ENCODE measurements at regions not wholly inside any gene's neighbourhood (a gene's known extent, or its start where the extent isn't known, plus 50 kb on each side); places are given as distances from the start of the nearest gene placed in this dataset.

DNA sequence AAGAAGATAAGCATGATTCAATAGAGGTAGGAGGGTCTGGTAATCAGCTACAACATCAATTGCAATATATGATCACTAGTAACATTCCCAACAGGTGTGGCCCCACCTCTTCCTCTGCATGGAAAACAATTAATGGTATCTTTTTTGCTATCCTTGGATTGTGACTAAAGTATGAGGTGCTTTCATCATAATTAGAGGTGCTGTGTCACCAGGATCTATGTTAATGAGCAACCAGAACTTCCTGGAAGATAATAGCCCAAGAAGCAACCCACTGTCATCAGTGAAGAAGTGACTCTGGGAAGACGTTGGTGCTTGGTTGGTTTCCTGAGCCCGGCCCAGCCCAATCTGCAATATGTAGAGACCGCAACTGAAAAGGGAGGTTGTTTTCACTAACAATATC, 167.2 kb downstream of the SETD4 start:
- no peak for DNase-seq

DNA sequence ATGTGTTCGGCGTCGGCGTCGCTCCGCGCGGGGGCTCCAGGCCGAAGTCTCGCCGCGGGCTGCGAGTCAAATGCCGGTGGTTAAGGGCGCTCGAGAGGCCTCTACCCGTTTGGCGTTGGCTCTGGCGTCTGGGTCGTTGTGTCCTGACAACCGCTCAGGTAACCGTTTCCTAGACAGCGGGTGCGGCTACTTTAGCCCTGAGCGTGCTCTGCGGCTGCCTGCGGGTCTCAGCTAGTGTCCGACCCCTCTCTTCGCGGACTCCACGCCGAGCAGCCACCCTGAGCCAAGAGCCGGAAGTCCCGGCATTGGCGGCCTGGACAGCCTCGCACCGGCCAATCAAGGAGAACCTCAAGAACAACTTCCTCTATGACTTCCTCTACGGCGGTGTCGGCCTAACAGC, 173.4 kb downstream of the SETD4 start:
- DNase-seq = no peak

DNA sequence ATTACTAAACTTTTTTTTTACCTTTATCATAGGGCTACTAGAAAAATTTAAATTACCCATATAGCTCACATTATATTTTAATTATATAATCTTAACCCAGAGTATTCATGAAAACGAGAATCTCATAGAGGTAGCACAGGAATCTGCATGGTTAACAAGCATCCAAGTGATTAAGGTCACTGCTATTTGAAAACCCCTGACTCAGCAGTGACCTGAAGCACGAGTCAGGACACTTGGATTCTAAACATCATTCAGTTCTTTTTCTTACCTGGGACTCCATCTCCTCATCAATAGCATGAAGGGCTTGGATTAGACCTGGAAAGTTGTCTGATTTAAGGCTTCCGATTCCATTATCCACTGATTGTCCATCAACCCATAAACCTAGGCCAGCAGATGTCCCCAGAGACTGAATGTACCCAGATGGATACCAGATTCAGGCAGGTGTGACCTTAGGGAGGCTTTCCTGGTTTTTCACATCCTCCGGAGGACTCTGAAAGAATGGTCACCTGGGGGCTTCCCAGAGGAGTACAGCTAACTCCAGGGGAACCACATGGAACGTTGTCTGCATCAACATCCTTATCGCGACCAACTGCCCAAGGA, 174.3 kb downstream of the SETD4 start:
- DNase-seq = no peak

DNA sequence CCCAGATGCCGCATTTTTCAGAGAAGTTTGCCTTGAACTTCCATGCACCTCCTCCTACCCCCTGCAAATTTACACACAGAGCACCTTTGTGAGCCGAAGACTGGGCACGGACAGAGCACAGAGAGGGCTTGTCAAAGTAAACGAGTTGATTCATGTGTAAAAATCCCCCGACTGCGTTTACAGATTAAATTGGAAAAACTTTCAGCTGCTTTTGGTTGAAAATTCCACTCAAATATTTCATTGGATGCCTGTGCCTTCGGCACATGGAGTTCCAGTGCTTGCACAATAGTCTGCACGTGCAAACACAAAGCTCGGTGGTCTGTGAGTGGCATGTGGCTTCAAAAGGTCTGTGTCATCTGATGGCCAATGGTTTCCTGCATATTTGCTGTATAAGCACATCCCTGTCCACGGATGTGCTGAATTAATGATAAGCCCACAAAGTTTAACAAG, 177.5 kb downstream of the SETD4 start:
- DNase-seq = no peak

DNA sequence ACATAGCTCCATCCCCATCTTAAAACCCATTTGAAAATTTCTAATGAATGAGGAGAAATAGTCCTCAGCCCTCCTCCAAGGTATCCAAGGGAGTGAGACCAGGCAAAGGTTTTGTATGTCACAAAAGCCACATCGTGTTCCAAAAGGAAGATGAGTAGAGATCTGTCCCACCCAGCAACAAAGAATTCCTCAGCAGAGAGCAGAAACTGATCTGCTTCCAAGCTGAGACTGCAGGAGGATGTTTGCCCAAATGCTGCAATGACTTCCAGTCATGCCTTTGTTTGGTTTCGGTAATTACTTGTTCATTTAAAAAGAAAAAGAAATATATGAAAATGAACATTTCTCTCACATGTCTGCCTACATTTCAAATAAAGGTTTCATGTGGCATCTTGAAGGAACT, 186.9 kb downstream of the SETD4 start:
- no peak for DNase-seq

DNA sequence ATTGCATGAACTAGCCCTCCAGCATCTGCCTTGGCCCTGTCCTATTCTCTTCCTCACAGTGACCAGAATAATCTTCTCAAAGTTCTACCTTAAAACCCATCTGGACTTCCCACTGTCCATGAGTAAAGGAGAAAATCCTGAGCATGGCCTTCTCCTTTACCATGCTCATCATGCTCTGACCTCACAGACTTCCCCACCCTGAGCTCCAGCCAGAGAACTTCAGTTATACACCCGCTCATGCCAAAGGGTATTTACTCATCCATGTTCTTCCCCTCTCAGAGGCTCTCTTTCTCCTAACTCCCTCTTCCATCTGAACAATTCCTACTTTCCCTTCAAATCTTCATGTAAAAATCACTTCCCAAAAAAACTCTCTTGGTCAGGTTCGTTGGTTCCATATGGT, 188.4 kb downstream of the SETD4 start:
- no peak for DNase-seq

DNA sequence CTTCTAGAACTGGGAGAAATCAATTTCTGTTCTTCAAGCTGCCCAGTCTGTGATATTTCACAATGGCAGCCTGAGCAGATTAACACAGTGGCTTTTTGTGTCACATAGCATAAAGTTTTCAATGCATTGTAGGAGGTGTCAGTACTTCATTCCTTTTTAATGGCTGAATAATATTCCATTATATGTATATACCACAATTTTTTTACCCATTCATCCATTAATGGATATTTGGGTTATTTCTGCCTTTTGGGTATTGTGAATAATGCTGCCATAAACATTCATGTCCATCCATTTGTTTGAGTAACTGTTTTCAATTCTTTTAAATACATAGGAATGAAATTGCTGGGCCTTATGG, 191.5 kb downstream of the SETD4 start:
- DNase-seq = no peak

DNA sequence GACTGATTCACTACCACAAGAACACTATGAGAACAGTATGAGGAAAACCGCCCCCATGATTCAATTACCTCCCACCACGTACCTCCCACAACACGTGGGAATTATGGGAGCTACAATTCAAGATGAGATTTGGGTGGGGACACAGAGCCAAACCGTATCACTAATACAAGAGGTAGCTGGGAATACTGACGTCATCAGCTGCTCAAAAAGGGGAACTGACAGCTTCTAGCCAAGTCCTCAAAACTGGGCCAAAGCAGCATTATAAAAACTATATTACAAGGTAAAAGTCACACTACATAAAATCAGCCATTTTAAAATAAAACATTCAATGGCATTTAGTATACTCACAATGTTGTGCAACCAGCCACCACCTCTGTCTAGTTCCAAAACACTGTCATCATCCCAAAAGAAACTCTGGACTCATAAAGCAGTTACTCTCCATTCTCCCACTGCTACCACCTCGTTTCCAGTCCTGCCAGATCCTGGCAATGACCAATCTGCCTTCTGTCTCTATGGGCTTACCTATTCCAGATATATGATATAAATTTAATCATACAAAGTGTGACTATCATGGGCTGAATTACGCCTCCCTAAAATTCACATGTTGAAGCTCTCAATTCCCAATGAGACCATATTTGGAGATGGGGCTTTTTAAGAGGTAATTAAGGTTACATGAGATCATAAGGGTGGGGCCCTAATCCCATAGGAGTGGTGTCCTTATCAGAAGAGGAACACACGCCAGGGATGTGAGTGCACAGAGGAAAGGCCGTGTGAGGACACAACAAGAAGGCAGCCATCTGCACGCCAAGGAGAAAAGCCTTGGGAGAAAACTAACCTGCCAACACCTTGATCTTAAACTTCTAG, 192.1 kb downstream of the SETD4 start:
- no peak for DNase-seq

DNA sequence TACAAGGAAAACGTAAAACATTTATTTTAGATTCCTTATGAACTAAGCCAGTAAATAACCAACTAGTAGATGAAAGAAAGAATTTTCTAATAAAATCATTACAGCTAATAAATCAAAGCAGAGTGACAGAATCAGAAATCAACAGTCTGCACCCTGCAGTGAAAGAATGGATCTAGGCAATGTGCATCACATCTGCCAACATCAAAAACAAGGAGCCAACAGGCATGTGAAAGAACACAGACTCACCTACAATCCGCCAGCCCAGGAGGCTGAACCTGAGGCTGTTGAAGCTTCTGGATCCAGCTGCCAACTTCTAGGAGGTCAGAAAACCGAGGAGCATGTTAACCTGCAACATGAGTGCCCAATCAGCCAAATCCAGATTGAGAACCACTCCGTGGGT, 196.3 kb downstream of the SETD4 start:
- DNase-seq = no peak

DNA sequence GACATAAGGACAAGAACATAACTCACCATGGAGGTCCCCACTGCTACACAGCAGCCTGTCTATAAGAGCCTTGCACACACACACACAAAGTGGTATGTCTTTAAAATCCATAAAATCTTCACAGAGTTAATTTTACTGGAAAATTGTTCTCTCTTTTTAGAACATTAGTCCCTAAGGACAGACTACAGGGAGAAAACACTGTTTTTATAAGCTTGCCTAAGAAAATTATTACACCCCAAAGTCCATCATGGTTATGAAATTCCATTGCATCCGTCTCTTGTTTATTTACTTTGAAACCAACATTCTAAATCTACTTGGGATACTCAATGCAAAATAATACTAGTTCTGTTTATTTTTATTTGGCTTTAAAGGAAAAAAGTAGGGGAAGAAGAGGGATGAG, 197.4 kb downstream of the SETD4 start:
- no peak for DNase-seq

DNA sequence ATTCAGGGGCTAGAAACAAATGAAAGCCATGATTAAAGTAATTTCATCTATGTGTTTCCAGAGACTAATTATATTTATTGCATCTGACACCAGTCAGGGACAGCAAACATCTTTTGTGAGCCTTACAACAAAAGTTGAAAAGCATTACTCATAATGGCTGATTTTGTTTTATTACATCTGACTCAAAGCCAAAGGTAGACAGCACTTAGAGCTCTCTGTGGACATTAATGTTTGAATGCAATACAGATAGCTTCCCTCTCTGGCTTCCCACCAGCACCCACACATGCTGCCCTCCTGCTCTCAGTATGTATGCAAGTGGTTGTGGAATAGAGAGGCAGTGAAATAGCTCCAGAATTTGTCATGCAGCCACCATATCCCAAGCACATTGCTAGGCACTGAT, 198.7 kb downstream of the SETD4 start:
- DNase-seq = no peak

DNA sequence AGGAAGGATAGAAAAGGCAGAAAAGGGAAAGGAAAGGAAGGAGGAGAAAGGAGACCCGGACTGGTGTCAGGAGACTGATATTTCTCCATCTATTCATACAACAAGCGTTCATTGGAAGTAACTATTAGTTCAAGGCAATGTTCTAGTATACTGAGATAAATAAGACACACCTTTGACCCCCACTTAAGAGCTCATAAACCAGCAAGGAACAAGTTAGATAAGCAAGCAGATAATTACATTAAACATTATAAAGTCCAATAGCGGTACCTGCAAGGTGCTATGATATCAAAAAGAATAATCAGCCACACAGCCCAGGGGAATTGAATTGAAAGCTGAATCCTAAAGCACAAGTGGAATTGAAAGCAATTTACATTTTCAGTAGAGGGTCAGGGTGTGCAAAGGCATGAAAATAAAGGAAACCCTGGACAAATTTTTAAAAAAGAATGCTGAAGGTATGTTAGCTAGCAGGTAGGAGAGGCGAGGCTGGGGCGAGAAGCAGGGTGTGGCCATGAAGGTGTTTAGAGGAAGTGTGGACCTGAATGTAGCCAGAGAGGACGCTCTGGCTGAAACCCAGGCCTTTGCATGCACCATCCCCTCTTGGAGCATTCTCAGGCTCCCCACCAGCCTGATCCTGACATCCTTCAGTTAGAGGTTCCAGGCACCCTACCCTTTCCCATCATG, 200.0 kb downstream of the SETD4 start:
- no peak for DNase-seq

DNA sequence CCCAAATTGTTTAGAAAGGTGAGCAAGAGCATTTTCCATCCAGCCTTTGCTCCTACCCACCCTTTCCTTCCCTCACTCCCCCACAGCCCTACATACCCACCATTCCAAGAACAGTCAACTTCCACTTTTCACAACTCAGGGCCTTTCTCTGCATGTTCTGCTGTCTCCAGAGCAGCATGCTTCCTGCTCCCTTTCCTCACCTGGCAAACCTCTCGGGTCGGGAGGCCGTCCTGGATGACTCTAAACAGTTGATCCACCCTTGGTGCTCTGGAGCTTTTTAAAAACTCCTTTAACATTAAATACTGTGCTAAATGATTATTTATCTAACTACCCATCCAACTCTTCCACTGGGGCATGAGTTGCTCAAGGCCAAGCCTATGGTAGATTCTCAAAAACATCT, 200.6 kb downstream of the SETD4 start:
- DNase-seq = no peak

DNA sequence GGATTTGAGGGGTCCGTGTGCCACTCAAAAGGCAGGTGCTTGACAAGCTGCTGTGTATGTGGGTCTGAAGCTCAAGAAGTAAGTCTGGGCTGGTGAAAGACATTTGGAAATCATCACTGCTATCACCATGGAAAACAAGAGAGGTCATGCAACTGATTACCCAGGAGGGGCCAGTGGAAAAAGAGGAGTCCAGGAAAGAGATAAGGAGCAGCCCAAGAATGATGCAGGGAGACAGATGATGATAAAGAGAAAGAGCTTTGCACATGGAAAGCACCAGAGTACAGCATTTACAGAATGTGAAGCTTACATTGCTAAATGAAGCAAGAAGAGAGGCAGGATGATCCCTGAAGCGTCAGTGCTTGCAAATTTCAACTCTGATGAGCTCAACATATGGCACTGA, 203.2 kb downstream of the SETD4 start:
- no peak for DNase-seq

DNA sequence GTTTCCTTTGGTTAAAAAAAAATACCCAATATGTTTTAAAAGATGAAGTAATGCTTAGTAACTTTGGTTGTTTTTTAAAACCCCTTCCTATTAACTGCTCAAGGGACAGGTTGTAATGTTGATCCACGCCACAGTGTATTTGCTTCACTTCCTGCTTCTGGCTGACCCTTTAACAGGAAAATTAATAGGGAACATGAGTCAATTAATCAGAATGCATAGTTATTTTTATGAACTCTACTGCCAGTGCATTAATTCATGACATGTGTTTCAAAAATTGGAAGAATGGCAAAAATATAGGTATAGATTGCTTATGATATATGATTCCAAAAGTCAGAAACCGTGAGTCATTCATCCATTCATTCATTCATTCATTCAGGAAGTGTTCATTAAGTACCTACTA, 204.8 kb downstream of the SETD4 start:
- DNase-seq = no peak

DNA sequence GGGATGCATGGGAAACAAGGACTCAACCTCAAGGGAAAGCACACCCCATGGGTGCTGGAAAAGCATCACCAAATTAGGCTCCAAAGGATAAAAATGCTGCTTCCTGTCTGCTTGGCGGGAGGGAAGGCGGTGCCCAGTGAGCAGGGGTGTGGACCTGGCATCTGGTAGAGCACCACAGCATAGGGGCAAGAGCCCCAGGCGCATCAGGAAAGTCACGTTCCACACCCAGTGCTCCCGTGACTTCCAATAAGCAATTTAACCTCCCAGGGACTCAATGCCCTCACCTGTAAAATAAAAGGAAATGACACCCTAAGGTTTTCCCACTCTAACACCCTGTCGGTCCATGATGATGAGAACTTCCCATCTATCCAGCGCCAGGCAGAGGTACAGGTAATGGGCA, 206.0 kb downstream of the SETD4 start:
- no peak for DNase-seq

DNA sequence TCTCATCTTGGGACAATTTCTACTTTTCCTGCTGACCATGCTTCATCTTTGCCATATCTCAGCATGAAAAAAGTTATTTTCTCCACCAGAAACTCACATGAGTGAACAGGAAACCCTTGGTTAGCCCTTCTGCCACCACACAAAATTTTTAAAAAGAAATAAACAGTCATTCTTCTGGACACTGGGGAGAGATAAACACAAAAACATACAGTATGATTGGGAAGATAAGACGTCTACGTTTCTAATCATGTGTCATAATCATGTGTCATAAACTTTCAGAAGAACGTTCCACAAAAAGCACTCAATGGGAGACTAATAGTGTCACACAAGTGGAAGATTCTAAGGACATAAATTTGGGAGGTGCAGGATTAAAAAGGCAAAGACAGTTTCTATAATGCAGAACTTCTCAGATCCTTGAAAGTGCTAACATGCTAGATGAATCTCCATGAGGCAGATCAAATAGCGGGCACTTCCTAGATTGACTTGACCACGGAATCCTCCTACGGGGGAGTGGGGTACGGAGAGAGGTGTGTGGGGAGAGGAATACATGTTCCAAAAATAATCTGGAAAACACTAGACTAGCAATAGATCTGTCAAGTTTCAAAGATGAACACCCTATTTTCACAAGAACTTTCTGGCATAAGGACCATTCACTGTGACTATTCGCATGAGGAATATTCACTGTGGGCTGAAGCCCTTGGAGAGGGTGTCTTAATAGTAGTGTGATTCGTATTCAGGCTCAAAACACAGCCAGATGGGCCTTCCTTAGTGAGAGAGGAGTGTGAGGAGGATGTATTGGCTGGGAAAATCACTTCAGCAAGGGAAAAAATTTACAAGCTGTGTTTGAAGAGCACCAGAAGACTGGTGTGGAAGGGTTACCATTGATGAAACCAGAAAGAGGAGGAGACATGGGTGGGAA, 206.7 kb downstream of the SETD4 start:
- no peak for DNase-seq

DNA sequence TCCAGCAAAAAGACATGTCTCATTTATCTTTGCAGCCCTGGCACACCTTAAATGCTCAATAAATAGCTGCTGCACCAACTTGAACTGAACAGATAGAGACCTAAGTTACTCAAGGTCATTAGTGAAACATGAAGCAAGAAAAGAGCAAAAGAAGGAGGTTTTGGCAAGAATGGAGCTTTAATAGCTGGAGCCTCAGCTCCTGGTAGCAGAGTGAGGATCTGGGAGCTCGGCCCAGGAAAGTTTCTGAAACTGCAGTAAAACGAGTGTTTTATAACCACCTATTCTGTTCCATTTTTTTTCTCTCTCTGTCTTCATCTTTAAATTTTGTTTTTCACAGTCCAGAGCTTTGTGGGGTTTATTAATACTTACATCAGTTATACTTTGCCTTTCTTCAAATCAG, 207.5 kb downstream of the SETD4 start:
- DNase-seq = no peak

DNA sequence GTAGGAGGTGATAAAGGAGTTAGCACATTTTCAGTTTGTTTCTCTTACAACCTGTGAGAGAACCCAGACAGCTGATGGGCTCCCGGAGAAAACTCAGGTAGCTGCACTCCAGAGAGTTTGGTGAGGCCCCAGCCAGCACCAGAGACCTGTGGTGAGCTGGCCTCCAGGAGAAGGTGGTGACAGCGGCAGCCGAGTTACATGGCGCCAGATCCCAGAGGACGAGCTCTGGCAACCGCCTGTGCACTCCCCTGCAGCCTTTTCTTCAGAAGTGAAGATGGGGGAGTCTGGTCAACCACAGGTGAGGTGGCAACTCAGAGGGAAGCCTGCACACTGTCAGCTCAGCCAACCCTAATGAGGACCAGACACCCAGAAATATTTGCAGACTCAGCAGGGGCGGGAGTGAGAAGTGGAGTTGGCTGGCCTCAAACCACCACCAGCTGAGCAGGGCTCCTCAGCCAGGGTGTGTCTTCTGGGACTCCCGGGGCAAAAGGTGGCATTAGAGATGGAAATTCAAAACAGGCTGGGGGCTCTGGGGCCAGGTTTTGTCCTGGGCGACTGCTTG, 209.7 kb downstream of the SETD4 start:
- no peak for DNase-seq

DNA sequence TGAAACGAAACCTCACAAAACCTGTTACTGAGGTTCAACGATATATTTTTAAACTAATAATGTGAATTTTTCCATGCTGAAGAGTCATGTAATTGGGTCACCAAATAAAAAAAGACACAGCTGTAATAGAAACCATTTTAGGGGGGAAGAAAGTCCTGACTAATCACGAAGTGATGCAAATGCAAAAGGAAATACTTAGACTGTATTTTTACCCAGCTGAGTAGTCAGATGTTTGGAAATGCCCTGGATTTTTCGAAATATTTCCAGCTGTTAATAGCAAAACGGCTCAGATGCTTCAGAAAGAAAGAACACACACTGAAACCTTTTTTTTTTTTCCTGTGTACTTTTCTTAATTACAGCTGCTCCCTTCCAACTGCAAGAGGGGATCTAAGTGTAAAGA, 210.3 kb downstream of the SETD4 start:
- no peak for DNase-seq

DNA sequence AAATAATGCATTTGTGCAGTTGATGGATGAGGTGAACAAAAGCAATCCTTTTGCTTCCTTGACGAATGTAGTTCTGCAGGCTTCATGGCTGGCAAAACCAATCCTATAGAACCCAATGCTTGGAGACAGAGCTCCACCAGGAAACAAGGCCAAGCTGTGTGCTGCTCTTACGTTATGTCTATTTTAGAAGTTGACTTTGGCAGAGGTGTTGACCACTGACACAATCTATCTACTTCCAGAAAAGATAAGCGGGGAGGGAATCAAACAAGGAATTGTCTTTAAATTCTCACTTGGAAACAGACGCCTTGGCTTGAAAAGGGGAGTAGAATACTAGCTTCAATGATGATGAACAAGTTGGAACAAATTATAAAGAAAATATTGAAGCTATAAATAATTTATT, 211.2 kb downstream of the SETD4 start:
- no peak for DNase-seq

DNA sequence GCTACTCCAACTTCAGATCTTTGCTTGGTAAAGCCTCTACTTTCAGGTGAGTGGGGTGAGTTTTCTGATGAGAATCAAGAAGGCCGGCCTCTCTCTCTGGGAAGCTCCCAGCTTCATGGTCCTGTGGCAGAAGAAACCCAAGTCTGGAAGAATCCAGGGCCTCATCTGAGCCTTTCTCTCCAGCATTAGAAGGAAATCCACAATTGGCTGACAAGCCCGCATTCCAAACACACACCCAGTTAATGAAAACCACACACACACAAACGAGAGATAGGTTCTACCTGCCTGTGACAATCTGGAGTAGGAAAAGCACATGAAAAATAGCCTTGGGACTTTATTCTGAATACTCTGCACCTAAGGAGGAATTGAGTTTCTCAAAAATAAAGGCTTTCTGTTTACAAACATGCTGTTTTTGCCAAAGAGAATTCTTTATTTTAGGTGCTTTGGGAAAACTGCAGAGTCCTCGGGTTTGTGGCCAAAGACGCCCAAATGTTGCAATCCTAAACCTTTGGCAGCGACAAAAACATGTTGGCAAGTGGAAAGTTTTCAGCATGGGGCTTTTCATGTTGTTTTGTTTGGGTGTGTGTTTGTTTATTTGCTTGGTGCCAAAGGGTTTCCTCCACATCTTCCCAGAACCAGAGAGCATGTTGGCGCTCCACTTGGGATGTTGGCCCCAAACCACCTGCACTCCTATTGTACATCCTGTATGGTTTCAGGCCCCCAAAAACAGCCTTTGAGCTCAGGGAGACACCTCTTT, 216.2 kb downstream of the SETD4 start:
- no peak for DNase-seq

All from NCI-H226 (cell line).